WTC11 (cell line): ENCODE measurements at regions not wholly inside any gene's neighbourhood (a gene's known extent, or its start where the extent isn't known, plus 50 kb on each side); places are given as distances from the start of the nearest gene placed in this dataset.

Experiments
- ATAC-seq: fragments of 200-7000 bp; cut with Tn5 transposase; 2 replicates; pipeline ENCODE4 v1.10.0; 2021; ENCODE audit warnings: mild to moderate bottlenecking, moderate library complexity
- CTCF ChIA-PET: fragments of 300-600 bp; sonication (Branson Sonifier 250); formaldehyde crosslinking; loops from one replicate; lab custom pipeline; 2021; ENCODE audit warnings: antibody characterized with exemption; lab: Charles Lee
- POLR2A ChIA-PET: fragments of 350-600 bp; sonication (Branson Sonifier 250); formaldehyde crosslinking; loops from one replicate; lab custom pipeline; 2021; ENCODE audit warnings: antibody characterized with exemption; lab: Charles Lee
- DNase-seq: peaks from one replicate; pipeline ENCODE4 v3.0.0; 2021; ENCODE audit warnings: low spot score
- H3K27ac Mint-ChIP-seq: 2 replicates; pipeline ENCODE4 v1.8.0; 2021; ENCODE audit warnings: mixed read lengths
- H3K27me3 Mint-ChIP-seq: 2 replicates; pipeline ENCODE4 v1.8.0; 2021; ENCODE audit warnings: low read depth, mild to moderate bottlenecking, moderate library complexity, mixed read lengths
- H3K36me3 Mint-ChIP-seq: 2 replicates; pipeline ENCODE4 v1.8.0; 2021; ENCODE audit warnings: mixed read lengths
- H3K4me1 Mint-ChIP-seq: 2 replicates; pipeline ENCODE4 v1.8.0; 2022; ENCODE audit warnings: mixed read lengths
- H3K4me3 Mint-ChIP-seq: 2 replicates; pipeline ENCODE4 v1.8.0; 2021; ENCODE audit warnings: mild to moderate bottlenecking, moderate library complexity, mixed read lengths
- H3K9me3 Mint-ChIP-seq: 2 replicates; pipeline ENCODE4 v1.8.0; 2021; ENCODE audit warnings: mixed read lengths
- ATF1 ChIP-seq: sonication (generic); formaldehyde crosslinking; IDR thresholded peaks from 2 replicates; pipeline ENCODE4 v1.8.1; 2023; ENCODE audit warnings: mild to moderate bottlenecking, moderate library complexity, missing genetic modification reagents
- CREM ChIP-seq: sonication (generic); formaldehyde crosslinking; IDR thresholded peaks from 2 replicates; pipeline ENCODE4 v1.8.1; 2022; ENCODE audit warnings: mild to moderate bottlenecking, missing genetic modification reagents, moderate library complexity
- GRHL2 ChIP-seq: fragments of 250-450 bp; sonication (Bioruptor Pico); IDR thresholded peaks from 2 replicates; pipeline ENCODE4 v1.8.0; 2022; ENCODE audit warnings: mild to moderate bottlenecking, moderate library complexity; ENCODE audit not compliant: insufficient replicate concordance, severe bottlenecking
- JAZF1 ChIP-seq: fragments of 250-450 bp; sonication (Bioruptor Pico); IDR thresholded peaks from 2 replicates; pipeline ENCODE4 v1.9.0; 2021; ENCODE audit warnings: moderate library complexity, mild to moderate bottlenecking, inconsistent platforms
- MXD4 ChIP-seq: fragments of 250-450 bp; sonication (Bioruptor Pico); IDR thresholded peaks from 2 replicates; pipeline ENCODE4 v1.8.0; 2021; ENCODE audit warnings: mild to moderate bottlenecking, moderate library complexity, borderline replicate concordance
- OVOL2 ChIP-seq: fragments of 250-450 bp; sonication (Bioruptor Pico); IDR thresholded peaks from 2 replicates; pipeline ENCODE4 v1.9.0; 2021; ENCODE audit warnings: mild to moderate bottlenecking, borderline replicate concordance
- PRRX2 ChIP-seq: fragments of 250-450 bp; sonication (Bioruptor Pico); IDR thresholded peaks from 2 replicates; pipeline ENCODE4 v1.8.0; 2021; ENCODE audit warnings: mild to moderate bottlenecking
- TCF7 ChIP-seq: sonication (generic); formaldehyde crosslinking; IDR thresholded peaks from 2 replicates; pipeline ENCODE4 v1.8.0; 2022; ENCODE audit warnings: mild to moderate bottlenecking, low read depth, missing genetic modification reagents, moderate library complexity
- ZNF263 ChIP-seq: sonication (generic); formaldehyde crosslinking; IDR thresholded peaks from 2 replicates; pipeline ENCODE4 v1.8.1; 2022; ENCODE audit warnings: low read depth, mild to moderate bottlenecking, moderate library complexity, missing genetic modification reagents
- TF ChIP-seq, protein P1 (sequence below): fragments of 250-450 bp; sonication (Bioruptor Pico); IDR thresholded peaks from 2 replicates; pipeline ENCODE4 v2.1.2; 2022; ENCODE audit warnings: mild to moderate bottlenecking, moderate library complexity
- TF ChIP-seq, protein P2 (sequence below): sonication (generic); formaldehyde crosslinking; IDR thresholded peaks from 2 replicates; pipeline ENCODE4 v1.8.0; 2022; ENCODE audit warnings: mild to moderate bottlenecking, missing genetic modification reagents
- TF ChIP-seq, protein P3 (sequence below): fragments of 200-600 bp; IDR thresholded peaks from 2 replicates; pipeline ENCODE4 v1.8.0; 2022; ENCODE audit warnings: antibody characterized with exemption
- TF ChIP-seq, protein P4 (sequence below): sonication (generic); formaldehyde crosslinking; IDR thresholded peaks from 2 replicates; pipeline ENCODE4 v1.8.1; 2022; ENCODE audit warnings: mild to moderate bottlenecking, missing genetic modification reagents, moderate library complexity, borderline replicate concordance
- TF ChIP-seq, protein P5 (sequence below): sonication (generic); formaldehyde crosslinking; IDR thresholded peaks from 2 replicates; pipeline ENCODE4 v1.8.1; 2023; ENCODE audit warnings: mild to moderate bottlenecking, missing genetic modification reagents, borderline replicate concordance
- TF ChIP-seq, protein P6 (sequence below): fragments of 250-450 bp; sonication (Bioruptor Pico); IDR thresholded peaks from 2 replicates; pipeline ENCODE4 v1.9.0; 2021; ENCODE audit warnings: mild to moderate bottlenecking
- TF ChIP-seq, protein P7 (sequence below): sonication (generic); formaldehyde crosslinking; IDR thresholded peaks from 2 replicates; pipeline ENCODE4 v1.8.0; 2022; ENCODE audit warnings: mild to moderate bottlenecking, missing genetic modification reagents
- TF ChIP-seq, protein P8 (sequence below): sonication (generic); formaldehyde crosslinking; IDR thresholded peaks from 2 replicates; pipeline ENCODE4 v1.8.1; 2023; ENCODE audit warnings: mild to moderate bottlenecking, missing genetic modification reagents

DNA sequence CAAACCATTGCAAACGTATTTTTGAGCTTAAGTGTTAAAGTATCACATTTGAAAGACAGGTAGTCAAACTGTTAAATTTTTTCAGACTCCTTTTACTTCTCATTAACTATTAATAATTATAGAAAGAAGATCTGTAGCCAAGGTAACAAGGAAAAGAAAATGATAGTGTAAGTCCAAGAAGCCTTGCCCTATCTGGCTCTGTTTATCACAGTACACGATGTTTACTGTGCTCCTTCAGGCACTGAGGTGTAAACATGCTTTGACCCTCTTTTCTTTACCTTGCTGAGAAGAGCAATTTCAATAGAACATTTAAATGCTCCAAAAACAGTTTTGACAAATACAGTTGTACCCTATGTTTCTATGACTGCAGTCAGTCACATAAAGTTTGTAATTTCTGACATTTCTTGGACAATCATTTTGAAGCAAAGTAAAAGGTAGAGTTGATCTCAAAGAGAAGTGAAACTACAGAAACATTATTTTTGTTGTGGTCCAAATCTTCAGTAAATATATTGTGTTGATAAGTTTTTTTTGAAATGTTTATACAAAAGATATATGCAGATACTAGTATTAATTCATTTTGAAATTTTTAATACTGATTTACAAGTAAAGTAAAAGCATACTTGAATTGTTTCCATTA is 152.6 kb upstream of the KYNU start:
- Mint-ChIP-seq H3K36me3 (peaks cover 24% of the 10 kb centered on the region), H3K27ac (no peak overlapping the region), H3K4me1 (peaks cover 24% of the 10 kb centered on the region), H3K27me3 (no peaks in the 10 kb centered on the region; the same call in 1 of the 2 replicates), H3K4me3 (no peak overlapping the region), H3K9me3 (peaks cover 28% of the 10 kb centered on the region)
- TF ChIP-seq, protein P1, sequence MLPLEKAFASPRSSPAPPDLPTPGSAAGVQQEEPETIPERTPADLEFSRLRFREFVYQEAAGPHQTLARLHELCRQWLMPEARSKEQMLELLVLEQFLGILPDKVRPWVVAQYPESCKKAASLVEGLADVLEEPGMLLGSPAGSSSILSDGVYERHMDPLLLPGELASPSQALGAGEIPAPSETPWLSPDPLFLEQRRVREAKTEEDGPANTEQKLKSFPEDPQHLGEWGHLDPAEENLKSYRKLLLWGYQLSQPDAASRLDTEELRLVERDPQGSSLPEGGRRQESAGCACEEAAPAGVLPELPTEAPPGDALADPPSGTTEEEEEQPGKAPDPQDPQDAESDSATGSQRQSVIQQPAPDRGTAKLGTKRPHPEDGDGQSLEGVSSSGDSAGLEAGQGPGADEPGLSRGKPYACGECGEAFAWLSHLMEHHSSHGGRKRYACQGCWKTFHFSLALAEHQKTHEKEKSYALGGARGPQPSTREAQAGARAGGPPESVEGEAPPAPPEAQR (CRISPR knock-in tag), result no peak
- TF ChIP-seq GRHL2 (CRISPR knock-in tag) (no peak), PRRX2 (no peak), OVOL2 (CRISPR knock-in tag) (no peak), MXD4 (CRISPR knock-in tag) (no peak), CREM (CRISPR knock-in tag) (no peak), ZNF263 (CRISPR knock-in tag) (no peak), ATF1 (no peak), TCF7 (no peak), JAZF1 (no peak)
- TF ChIP-seq, protein P2, sequence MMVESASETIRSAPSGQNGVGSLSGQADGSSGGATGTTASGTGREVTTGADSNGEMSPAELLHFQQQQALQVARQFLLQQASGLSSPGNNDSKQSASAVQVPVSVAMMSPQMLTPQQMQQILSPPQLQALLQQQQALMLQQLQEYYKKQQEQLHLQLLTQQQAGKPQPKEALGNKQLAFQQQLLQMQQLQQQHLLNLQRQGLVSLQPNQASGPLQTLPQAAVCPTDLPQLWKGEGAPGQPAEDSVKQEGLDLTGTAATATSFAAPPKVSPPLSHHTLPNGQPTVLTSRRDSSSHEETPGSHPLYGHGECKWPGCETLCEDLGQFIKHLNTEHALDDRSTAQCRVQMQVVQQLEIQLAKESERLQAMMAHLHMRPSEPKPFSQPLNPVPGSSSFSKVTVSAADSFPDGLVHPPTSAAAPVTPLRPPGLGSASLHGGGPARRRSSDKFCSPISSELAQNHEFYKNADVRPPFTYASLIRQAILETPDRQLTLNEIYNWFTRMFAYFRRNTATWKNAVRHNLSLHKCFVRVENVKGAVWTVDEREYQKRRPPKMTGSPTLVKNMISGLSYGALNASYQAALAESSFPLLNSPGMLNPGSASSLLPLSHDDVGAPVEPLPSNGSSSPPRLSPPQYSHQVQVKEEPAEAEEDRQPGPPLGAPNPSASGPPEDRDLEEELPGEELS, result no peak
- TF ChIP-seq, protein P3, sequence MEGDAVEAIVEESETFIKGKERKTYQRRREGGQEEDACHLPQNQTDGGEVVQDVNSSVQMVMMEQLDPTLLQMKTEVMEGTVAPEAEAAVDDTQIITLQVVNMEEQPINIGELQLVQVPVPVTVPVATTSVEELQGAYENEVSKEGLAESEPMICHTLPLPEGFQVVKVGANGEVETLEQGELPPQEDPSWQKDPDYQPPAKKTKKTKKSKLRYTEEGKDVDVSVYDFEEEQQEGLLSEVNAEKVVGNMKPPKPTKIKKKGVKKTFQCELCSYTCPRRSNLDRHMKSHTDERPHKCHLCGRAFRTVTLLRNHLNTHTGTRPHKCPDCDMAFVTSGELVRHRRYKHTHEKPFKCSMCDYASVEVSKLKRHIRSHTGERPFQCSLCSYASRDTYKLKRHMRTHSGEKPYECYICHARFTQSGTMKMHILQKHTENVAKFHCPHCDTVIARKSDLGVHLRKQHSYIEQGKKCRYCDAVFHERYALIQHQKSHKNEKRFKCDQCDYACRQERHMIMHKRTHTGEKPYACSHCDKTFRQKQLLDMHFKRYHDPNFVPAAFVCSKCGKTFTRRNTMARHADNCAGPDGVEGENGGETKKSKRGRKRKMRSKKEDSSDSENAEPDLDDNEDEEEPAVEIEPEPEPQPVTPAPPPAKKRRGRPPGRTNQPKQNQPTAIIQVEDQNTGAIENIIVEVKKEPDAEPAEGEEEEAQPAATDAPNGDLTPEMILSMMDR, result no peak
- TF ChIP-seq, protein P4, sequence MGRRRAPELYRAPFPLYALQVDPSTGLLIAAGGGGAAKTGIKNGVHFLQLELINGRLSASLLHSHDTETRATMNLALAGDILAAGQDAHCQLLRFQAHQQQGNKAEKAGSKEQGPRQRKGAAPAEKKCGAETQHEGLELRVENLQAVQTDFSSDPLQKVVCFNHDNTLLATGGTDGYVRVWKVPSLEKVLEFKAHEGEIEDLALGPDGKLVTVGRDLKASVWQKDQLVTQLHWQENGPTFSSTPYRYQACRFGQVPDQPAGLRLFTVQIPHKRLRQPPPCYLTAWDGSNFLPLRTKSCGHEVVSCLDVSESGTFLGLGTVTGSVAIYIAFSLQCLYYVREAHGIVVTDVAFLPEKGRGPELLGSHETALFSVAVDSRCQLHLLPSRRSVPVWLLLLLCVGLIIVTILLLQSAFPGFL (CRISPR knock-in tag), result no peak
- TF ChIP-seq, protein P5, sequence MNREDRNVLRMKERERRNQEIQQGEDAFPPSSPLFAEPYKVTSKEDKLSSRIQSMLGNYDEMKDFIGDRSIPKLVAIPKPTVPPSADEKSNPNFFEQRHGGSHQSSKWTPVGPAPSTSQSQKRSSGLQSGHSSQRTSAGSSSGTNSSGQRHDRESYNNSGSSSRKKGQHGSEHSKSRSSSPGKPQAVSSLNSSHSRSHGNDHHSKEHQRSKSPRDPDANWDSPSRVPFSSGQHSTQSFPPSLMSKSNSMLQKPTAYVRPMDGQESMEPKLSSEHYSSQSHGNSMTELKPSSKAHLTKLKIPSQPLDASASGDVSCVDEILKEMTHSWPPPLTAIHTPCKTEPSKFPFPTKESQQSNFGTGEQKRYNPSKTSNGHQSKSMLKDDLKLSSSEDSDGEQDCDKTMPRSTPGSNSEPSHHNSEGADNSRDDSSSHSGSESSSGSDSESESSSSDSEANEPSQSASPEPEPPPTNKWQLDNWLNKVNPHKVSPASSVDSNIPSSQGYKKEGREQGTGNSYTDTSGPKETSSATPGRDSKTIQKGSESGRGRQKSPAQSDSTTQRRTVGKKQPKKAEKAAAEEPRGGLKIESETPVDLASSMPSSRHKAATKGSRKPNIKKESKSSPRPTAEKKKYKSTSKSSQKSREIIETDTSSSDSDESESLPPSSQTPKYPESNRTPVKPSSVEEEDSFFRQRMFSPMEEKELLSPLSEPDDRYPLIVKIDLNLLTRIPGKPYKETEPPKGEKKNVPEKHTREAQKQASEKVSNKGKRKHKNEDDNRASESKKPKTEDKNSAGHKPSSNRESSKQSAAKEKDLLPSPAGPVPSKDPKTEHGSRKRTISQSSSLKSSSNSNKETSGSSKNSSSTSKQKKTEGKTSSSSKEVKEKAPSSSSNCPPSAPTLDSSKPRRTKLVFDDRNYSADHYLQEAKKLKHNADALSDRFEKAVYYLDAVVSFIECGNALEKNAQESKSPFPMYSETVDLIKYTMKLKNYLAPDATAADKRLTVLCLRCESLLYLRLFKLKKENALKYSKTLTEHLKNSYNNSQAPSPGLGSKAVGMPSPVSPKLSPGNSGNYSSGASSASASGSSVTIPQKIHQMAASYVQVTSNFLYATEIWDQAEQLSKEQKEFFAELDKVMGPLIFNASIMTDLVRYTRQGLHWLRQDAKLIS (CRISPR knock-in tag), result no peak
- TF ChIP-seq, protein P6, sequence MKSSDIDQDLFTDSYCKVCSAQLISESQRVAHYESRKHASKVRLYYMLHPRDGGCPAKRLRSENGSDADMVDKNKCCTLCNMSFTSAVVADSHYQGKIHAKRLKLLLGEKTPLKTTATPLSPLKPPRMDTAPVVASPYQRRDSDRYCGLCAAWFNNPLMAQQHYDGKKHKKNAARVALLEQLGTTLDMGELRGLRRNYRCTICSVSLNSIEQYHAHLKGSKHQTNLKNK, result no peak
- TF ChIP-seq, protein P7, sequence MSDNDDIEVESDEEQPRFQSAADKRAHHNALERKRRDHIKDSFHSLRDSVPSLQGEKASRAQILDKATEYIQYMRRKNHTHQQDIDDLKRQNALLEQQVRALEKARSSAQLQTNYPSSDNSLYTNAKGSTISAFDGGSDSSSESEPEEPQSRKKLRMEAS (CRISPR knock-in tag), result no peak
- TF ChIP-seq, protein P8, sequence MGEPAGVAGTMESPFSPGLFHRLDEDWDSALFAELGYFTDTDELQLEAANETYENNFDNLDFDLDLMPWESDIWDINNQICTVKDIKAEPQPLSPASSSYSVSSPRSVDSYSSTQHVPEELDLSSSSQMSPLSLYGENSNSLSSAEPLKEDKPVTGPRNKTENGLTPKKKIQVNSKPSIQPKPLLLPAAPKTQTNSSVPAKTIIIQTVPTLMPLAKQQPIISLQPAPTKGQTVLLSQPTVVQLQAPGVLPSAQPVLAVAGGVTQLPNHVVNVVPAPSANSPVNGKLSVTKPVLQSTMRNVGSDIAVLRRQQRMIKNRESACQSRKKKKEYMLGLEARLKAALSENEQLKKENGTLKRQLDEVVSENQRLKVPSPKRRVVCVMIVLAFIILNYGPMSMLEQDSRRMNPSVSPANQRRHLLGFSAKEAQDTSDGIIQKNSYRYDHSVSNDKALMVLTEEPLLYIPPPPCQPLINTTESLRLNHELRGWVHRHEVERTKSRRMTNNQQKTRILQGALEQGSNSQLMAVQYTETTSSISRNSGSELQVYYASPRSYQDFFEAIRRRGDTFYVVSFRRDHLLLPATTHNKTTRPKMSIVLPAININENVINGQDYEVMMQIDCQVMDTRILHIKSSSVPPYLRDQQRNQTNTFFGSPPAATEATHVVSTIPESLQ (CRISPR knock-in tag), result no peak
- ATAC-seq, result no peak
- no peak for DNase-seq
- ChIA-PET POLR2A (no interaction called here), CTCF (no interaction called here)
